ENCODE measurements at regions not wholly inside any gene's neighbourhood (a gene's known extent, or its start where the extent isn't known, plus 50 kb on each side); places are given as distances from the start of the nearest gene placed in this dataset.

DNA sequence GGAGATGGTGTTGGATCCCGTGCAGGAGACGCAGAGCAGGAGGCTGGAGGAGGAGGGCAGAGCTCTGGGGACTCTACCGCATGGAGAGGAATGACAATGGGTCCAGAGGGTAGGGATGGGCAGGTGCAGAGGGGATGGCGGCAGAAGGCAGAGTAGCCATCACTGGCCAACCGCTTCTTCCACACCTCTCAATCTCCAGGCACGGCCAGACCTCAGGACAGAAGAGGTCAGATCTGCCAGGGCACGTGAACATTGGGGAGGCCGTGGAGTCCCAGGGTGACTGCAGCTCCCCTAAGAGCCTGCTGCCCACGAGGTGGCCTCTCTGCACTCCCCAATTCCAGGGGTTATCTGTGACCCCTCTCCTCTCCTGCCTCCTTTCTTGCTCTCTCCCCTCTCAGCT lies 162.7 kb upstream of the HDAC4 start:
- no peak for DNase-seq (ENCODE audit: low read depth)
- H3K4me3 ChIP-seq (ENCODE audit: low read length): no peak overlapping the region
- TF ChIP-seq, protein P1, sequence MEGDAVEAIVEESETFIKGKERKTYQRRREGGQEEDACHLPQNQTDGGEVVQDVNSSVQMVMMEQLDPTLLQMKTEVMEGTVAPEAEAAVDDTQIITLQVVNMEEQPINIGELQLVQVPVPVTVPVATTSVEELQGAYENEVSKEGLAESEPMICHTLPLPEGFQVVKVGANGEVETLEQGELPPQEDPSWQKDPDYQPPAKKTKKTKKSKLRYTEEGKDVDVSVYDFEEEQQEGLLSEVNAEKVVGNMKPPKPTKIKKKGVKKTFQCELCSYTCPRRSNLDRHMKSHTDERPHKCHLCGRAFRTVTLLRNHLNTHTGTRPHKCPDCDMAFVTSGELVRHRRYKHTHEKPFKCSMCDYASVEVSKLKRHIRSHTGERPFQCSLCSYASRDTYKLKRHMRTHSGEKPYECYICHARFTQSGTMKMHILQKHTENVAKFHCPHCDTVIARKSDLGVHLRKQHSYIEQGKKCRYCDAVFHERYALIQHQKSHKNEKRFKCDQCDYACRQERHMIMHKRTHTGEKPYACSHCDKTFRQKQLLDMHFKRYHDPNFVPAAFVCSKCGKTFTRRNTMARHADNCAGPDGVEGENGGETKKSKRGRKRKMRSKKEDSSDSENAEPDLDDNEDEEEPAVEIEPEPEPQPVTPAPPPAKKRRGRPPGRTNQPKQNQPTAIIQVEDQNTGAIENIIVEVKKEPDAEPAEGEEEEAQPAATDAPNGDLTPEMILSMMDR (IDR thresholded peaks at IDR 0.05; ENCODE audit: insufficient read depth, low read depth, low read length, missing control alignments): no peak

DNA sequence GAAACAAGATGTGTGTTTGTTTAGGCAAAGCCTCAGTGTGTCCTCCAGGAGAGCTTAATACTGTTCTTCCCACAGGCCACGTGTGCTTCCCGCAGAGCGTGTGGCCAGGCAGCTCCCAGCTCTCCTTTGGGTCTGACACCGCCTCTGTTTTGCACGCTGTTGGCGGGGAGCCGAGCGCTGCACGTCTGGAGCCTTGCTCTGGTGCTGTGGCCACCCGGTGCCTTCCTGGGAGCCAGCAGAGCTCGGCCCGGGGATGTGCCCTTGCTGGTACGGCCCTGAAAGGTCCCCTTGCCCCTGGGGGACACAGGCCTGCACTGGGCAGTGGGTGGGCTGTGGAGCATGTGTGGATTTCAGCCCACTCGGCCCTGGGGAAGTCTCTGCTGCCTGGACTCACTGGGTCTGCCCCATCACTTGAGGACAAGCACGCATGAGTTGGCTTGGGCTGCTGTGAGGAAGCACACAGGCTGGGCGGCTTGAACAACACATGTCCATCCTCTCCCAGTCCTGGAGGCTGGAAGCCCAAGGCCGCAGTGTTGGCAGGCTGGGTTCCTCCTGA lies 160.7 kb upstream of the HDAC4 start:
- no peak overlapping the region for H3K4me3 ChIP-seq (ENCODE audit: low read length)
- TF ChIP-seq, protein P1 (IDR thresholded peaks at IDR 0.05; ENCODE audit: insufficient read depth, low read depth, low read length, missing control alignments): no peak
- no peak for DNase-seq (ENCODE audit: low read depth)

DNA sequence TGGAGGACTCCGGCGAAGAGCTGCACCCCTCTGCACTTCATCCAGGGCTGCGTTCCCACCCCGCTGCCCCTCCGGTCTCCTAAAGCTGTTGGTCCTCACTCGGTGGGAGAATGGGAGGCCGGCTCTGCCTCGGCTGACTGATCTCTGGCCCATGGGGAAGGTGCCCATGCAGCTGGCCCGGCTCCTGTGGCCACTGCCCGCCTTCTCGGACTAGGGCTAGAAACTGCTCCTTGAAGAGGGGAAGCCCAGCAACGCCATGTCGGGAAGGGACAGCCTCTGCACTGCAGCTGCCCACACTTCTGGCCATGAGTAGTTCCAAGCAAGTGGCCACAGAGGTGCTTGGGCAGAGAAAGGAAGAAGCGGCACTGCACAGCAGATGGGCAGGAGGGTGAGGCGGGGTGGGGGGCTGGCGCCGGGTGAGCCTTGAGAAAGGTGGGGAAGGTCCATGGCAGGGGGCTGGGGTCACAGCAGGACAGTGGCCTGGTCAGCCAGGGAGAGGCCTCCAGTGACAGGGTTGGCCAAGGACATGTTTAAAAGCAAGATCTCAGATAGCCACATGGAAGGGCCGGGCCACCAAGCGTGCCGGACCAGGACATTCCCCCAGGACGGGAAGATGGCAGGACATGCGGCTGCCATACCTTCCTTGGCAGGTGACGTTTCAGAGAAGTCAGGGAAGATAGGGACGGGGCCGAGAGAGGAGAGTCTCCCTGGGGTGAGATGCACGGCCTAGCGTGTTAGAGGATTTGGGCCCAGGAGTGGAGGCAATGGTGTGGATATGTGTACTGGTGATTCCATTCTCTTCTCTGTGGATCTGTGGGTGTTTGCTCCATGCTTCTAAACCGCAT lies 158.8 kb upstream of the HDAC4 start:
- H3K4me3 ChIP-seq (ENCODE audit: low read length): no peak overlapping the region
- TF ChIP-seq, protein P1 (IDR thresholded peaks at IDR 0.05; ENCODE audit: insufficient read depth, low read depth, low read length, missing control alignments): no peak
- no peak for DNase-seq (ENCODE audit: low read depth)

DNA sequence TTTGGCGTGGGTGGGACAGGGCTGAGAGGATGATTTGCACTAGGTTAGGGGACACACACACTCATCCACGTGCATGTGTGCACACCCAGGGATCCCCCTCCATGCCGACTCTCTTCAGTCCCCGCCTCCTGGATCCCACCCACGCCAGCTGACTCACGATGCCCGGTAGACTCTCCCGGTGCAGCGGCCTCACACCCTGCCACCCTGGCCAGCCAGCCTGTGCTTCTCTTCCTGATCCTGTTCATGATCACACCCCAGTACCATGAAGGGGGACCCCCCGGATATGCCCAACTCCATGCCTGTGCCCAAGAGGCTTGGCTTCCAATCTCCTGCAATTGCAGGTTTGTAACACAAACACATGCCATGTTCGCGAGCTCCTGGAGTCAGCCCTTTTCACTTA lies 157.8 kb upstream of the HDAC4 start:
- no peak for DNase-seq (ENCODE audit: low read depth)
- TF ChIP-seq, protein P1 (IDR thresholded peaks at IDR 0.05; ENCODE audit: insufficient read depth, low read depth, low read length, missing control alignments): no peak
- H3K4me3 ChIP-seq (ENCODE audit: low read length): no peak overlapping the region

DNA sequence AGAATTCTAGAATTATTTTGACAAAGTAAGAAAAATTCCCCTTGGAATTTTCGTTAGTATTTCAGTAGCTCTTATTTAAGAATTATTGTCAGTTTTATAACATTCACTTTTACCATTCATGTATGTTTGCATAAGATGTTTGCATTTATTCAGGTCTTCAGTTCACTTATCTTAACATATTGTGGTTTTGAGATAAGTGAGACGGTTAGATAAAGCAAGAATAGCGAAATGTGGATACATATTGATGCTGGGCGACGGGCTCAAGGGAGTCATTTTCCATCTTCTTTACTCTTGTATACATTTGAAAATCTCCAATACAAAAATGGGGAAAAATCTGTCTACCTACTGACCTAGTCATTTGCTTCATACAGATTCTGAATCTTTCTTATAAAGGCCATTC lies 156.7 kb upstream of the HDAC4 start:
- H3K4me3 ChIP-seq (ENCODE audit: low read length): no peak overlapping the region
- TF ChIP-seq, protein P1 (IDR thresholded peaks at IDR 0.05; ENCODE audit: insufficient read depth, low read depth, low read length, missing control alignments): no peak
- no peak for DNase-seq (ENCODE audit: low read depth)

DNA sequence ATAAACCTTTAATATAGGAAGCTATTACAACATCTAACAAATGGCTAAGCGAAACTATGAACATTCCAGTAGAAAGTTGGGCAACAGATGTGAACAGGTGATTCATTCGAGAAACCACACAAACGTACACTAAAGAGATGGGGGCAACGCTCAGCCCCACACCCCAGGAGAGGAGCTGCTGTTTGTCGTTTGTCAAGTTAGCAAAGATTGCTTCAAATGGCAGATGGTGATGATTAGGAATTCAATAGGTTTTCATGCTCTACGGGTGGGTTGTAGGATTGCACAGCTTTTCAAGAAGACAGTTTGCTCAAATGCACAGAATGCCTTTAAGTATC lies 154.7 kb upstream of the HDAC4 start:
- no peak overlapping the region for H3K4me3 ChIP-seq (ENCODE audit: low read length)
- no peak for DNase-seq (ENCODE audit: low read depth)
- TF ChIP-seq, protein P1 (IDR thresholded peaks at IDR 0.05; ENCODE audit: insufficient read depth, low read depth, low read length, missing control alignments): no peak
